ENCODE measurements at regions not wholly inside any gene's neighbourhood (a gene's known extent, or its start where the extent isn't known, plus 50 kb on each side); places are given as distances from the start of the nearest gene placed in this dataset.
"Not testable (repeated sequence)": the region's sequence is repeated elsewhere in the genome, so short reads cannot be mapped to it uniquely, and the experiment has no call there.

DNA sequence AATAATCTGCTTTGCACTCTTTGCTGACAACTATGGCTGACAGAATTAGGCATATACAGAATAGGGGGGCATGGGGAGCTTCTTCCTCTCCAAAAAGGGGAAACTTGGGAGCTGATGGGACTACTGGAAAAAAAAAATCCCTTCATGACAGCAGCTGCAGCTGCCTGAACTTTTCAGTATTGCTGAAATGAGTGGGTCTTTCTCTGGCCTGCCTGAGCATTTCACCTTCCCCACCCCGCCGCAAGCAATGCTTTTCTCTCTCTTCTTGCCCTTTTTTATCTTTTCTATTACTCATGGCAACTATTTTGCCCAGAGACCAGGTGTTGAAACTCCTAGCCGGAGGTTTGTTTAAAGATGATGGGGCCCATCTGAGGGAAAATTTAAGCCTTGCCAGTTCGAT lies 244.9 kb downstream of the SEMA3D start:
- TF ChIP-seq, protein P1, sequence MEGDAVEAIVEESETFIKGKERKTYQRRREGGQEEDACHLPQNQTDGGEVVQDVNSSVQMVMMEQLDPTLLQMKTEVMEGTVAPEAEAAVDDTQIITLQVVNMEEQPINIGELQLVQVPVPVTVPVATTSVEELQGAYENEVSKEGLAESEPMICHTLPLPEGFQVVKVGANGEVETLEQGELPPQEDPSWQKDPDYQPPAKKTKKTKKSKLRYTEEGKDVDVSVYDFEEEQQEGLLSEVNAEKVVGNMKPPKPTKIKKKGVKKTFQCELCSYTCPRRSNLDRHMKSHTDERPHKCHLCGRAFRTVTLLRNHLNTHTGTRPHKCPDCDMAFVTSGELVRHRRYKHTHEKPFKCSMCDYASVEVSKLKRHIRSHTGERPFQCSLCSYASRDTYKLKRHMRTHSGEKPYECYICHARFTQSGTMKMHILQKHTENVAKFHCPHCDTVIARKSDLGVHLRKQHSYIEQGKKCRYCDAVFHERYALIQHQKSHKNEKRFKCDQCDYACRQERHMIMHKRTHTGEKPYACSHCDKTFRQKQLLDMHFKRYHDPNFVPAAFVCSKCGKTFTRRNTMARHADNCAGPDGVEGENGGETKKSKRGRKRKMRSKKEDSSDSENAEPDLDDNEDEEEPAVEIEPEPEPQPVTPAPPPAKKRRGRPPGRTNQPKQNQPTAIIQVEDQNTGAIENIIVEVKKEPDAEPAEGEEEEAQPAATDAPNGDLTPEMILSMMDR (conservative IDR thresholded peaks at IDR 0.05), result no peak
- H3K27ac ChIP-seq, result no peak overlapping the region

- no peak overlapping the region for H3K27ac ChIP-seq
- TF ChIP-seq, protein P1 (conservative IDR thresholded peaks at IDR 0.05), result no peak
Measured at GRCh38 chr7:84941291-84941690, 245.6 kb downstream of the SEMA3D start.

GRCh38 chr7:84939888-84940287 lies 247.0 kb downstream of the SEMA3D start:
- TF ChIP-seq, protein P1 (conservative IDR thresholded peaks at IDR 0.05), result no peak

GRCh38 chr7:84939442-84939841 lies 247.4 kb downstream of the SEMA3D start:
- H3K27ac ChIP-seq, result peak overlapping the region; percentile 58
- TF ChIP-seq, protein P1 (conservative IDR thresholded peaks at IDR 0.05), result no peak

More at GRCh38 chr7:84939888-84940287, 247.0 kb downstream of the SEMA3D start:
- peak overlapping the region; percentile 58; the same call in 1 of the 2 replicates for H3K27ac ChIP-seq

- H3K27ac ChIP-seq, result no peak overlapping the region
- TF ChIP-seq, protein P1 (conservative IDR thresholded peaks at IDR 0.05), result no peak
Measured at GRCh38 chr7:84924353-84924752, 262.5 kb downstream of the SEMA3D start.

GRCh38 chr7:84923348-84923747 lies 263.5 kb downstream of the SEMA3D start:
- H3K27ac ChIP-seq, result no peak overlapping the region
- TF ChIP-seq, protein P1 (conservative IDR thresholded peaks at IDR 0.05), result no peak

- TF ChIP-seq, protein P1 (conservative IDR thresholded peaks at IDR 0.05), result no peak
Measured at GRCh38 chr7:84921154-84921553, 265.7 kb downstream of the SEMA3D start.

GRCh38 chr7:84916973-84917372 lies 269.9 kb downstream of the SEMA3D start:
- H3K27ac ChIP-seq, result not testable (repeated sequence)

More at GRCh38 chr7:84921154-84921553, 265.7 kb downstream of the SEMA3D start:
- no peak overlapping the region for H3K27ac ChIP-seq
